HepG2 (cell line): ENCODE measurements at regions not wholly inside any gene's neighbourhood (a gene's known extent, or its start where the extent isn't known, plus 50 kb on each side); places are given as distances from the start of the nearest gene placed in this dataset.

ENCODE experiments used
- ATAC-seq: fragments of 200-7000 bp; cut with Tn5 transposase; 3 replicates; pipeline ENCODE4 v1.9.1; 2020; ENCODE audit warnings: mild to moderate bottlenecking, moderate library complexity
- BruUV-seq: library from RNA; stranded (reverse); fragments of 400-500 nt; replicated peaks from 2 replicates; lab custom pipeline; 2021; lab: Mats Ljungman, UMichigan
- CTCF ChIA-PET: fragments of 300-600 bp; formaldehyde crosslinking; extraction: SDS; loops from one replicate; lab custom pipeline; 2021; ENCODE audit warnings: low total read pairs, inconsistent platforms, low intra/inter-chr PET ratio; lab: Yijun Ruan, JAX
- POLR2A ChIA-PET: fragments of 350-600 bp; sonication (Branson Sonifier 250); formaldehyde crosslinking; loops from one replicate; lab custom pipeline; 2020; ENCODE audit warnings: antibody characterized with exemption, inconsistent platforms; lab: Yijun Ruan, JAX
- DNase-seq: peaks from one replicate; pipeline ENCODE4 v3.0.0-alpha.2; 2015; ENCODE audit warnings: low spot score
- FAIRE-seq: peaks from 3 replicates; lab custom pipeline; 2011; peaks lifted over from hg19 to GRCh38; lab: Jason Lieb, UNC
- H2AFZ ChIP-seq: one replicate; pipeline ENCODE4 v1.6.1; 2011; ENCODE audit warnings: low read length, inconsistent platforms
- H3K27ac ChIP-seq: fragments of 300-600 bp; 3 replicates; pipeline ENCODE4 v1.8.0; 2011; ENCODE audit warnings: mixed run types, mild to moderate bottlenecking, mixed read lengths, low read length, inconsistent platforms; ENCODE audit not compliant: insufficient read depth; ENCODE audit errors: extremely low read length
- H3K27me3 ChIP-seq, 2 experiments: fragments of 200-600 bp in 1 of 2; 2 replicates in 1 of 2; 3 replicates in 1 of 2; pipeline versions ENCODE4 v1.6.0 to v1.8.0; 2011; ENCODE audit warnings: low read length in 2 of 2, mild to moderate bottlenecking in 2 of 2, moderate library complexity in 2 of 2, inconsistent platforms in 1 of 2; ENCODE audit not compliant: insufficient read depth in 2 of 2, control insufficient read depth in 1 of 2
- H3K36me3 ChIP-seq, 2 experiments: fragments of 200-600 bp in 1 of 2; replicated peaks in 1 of 2; 2 replicates in 1 of 2; 3 replicates in 1 of 2; pipeline versions ENCODE4 v1.5.1 to v1.8.0; 2011; ENCODE audit warnings: low read length in 2 of 2, inconsistent platforms in 1 of 2; ENCODE audit not compliant: insufficient read depth in 2 of 2, control insufficient read depth in 1 of 2
- H3K4me1 ChIP-seq: 2 replicates; pipeline ENCODE4 v1.5.1; 2012; ENCODE audit warnings: low read length, inconsistent platforms; ENCODE audit not compliant: insufficient read depth
- H3K4me2 ChIP-seq: 2 replicates; pipeline ENCODE4 v1.6.0; 2011; ENCODE audit warnings: low read depth, low read length, inconsistent platforms
- H3K4me3 ChIP-seq, 3 experiments: fragments of 200-600 bp in 1 of 3; sonication (generic), shearing (Covaris generic) in 1 of 3; replicated peaks in 1 of 3; 2 replicates each; pipeline ENCODE4 v1.5.1; 2011 to 2016; ENCODE audit warnings: low read length in 3 of 3, inconsistent platforms in 2 of 3, low read depth in 2 of 3, mild to moderate bottlenecking in 2 of 3, control low read depth in 1 of 3, mixed read lengths in 1 of 3; ENCODE audit not compliant: insufficient read depth in 1 of 3
- H3K79me2 ChIP-seq: one replicate; pipeline ENCODE4 v1.6.1; 2011; ENCODE audit warnings: low read length, inconsistent platforms; ENCODE audit not compliant: insufficient read depth
- H3K9ac ChIP-seq: 2 replicates; pipeline ENCODE4 v1.6.0; 2011; ENCODE audit warnings: mild to moderate bottlenecking, low read depth, low read length, inconsistent platforms; ENCODE audit not compliant: insufficient read depth
- H3K9me3 ChIP-seq: 2 replicates; pipeline ENCODE4 v1.5.1; 2012; ENCODE audit warnings: mild to moderate bottlenecking, low read length
- H4K20me1 ChIP-seq: 2 replicates; pipeline ENCODE4 v1.6.0; 2011; ENCODE audit warnings: inconsistent platforms, mild to moderate bottlenecking, low read length, moderate library complexity; ENCODE audit not compliant: insufficient read depth
- BORCS8-MEF2B ChIP-seq: sonication (generic); formaldehyde crosslinking; IDR thresholded peaks from 2 replicates; pipeline ENCODE4 v1.8.0; 2022; ENCODE audit warnings: mild to moderate bottlenecking, missing genetic modification reagents
- ELF1 ChIP-seq: sonication (generic); formaldehyde crosslinking; IDR thresholded peaks from 2 replicates; pipeline ENCODE4 v1.4.0; 2020; ENCODE audit warnings: missing genetic modification reagents
- FOXK1 ChIP-seq: sonication (generic); formaldehyde crosslinking; IDR thresholded peaks from 2 replicates; pipeline ENCODE4 v1.4.0; 2020; ENCODE audit warnings: low read depth, missing genetic modification reagents, borderline replicate concordance
- GFI1 ChIP-seq: sonication (generic); formaldehyde crosslinking; IDR thresholded peaks from 2 replicates; pipeline ENCODE4 v1.5.0; 2020; ENCODE audit warnings: missing genetic modification reagents, mild to moderate bottlenecking, borderline replicate concordance
- KDM5A ChIP-seq: fragments of 200-600 bp; sonication (generic); IDR thresholded peaks from 2 replicates; pipeline ENCODE4 v1.7.0; 2018; ENCODE audit warnings: antibody characterized with exemption, mild to moderate bottlenecking, low read length, borderline replicate concordance
- MATR3 ChIP-seq: sonication (generic); formaldehyde crosslinking; IDR thresholded peaks from 2 replicates; pipeline ENCODE4 v1.4.0; 2020; ENCODE audit warnings: missing genetic modification reagents
- MXD4 ChIP-seq: IDR thresholded peaks from 2 replicates; pipeline ENCODE4 v1.6.1; 2016; ENCODE audit warnings: mild to moderate bottlenecking, missing biosample characterization, missing genetic modification reagents
- RELA ChIP-seq: sonication (generic); formaldehyde crosslinking; IDR thresholded peaks from 2 replicates; pipeline ENCODE4 v1.4.0; 2020; ENCODE audit warnings: missing genetic modification reagents
- RFX1 ChIP-seq: fragments of 450-650 bp; IDR thresholded peaks from 2 replicates; pipeline ENCODE4 v1.6.1; 2017
- RFX3 ChIP-seq: IDR thresholded peaks from 2 replicates; pipeline ENCODE4 v1.6.1; 2016; ENCODE audit warnings: missing biosample characterization, missing genetic modification reagents
- SIN3B ChIP-seq: fragments of 150-350 bp; IDR thresholded peaks from 2 replicates; pipeline ENCODE4 v1.6.1; 2014; ENCODE audit warnings: low read length
- ZFP1 ChIP-seq: IDR thresholded peaks from 2 replicates; pipeline ENCODE4 v1.6.1; 2016
- ZNF552 ChIP-seq: sonication (generic); formaldehyde crosslinking; IDR thresholded peaks from 2 replicates; pipeline ENCODE4 v1.9.0; 2022; ENCODE audit warnings: missing genetic modification reagents, mild to moderate bottlenecking, borderline replicate concordance
- ZNF569 ChIP-seq: sonication (generic); formaldehyde crosslinking; IDR thresholded peaks from 2 replicates; pipeline ENCODE4 v1.5.0; 2020; ENCODE audit warnings: mild to moderate bottlenecking, missing genetic modification reagents, moderate library complexity, borderline replicate concordance
- ZNF576 ChIP-seq: sonication (generic); formaldehyde crosslinking; IDR thresholded peaks from 2 replicates; pipeline ENCODE4 v1.4.0; 2020; ENCODE audit warnings: mild to moderate bottlenecking, missing genetic modification reagents
- ZNF615 ChIP-seq: sonication (generic); formaldehyde crosslinking; IDR thresholded peaks from 2 replicates; pipeline ENCODE4 v1.5.0; 2020; ENCODE audit warnings: mild to moderate bottlenecking, missing genetic modification reagents, borderline replicate concordance
- ZNF788 ChIP-seq: sonication (generic); formaldehyde crosslinking; IDR thresholded peaks from 2 replicates; pipeline ENCODE4 v1.5.0; 2020; ENCODE audit warnings: mild to moderate bottlenecking, missing genetic modification reagents, borderline replicate concordance
- ZSCAN21 ChIP-seq: sonication (generic); formaldehyde crosslinking; IDR thresholded peaks from 2 replicates; pipeline ENCODE4 v1.8.0; 2022; ENCODE audit warnings: mild to moderate bottlenecking, missing genetic modification reagents, moderate library complexity, borderline replicate concordance
- WGBS: methylation state at CpG from one replicate; pipeline ENCODE4 v1.1.6; 2017; ENCODE audit warnings: low lambda C conversion rate; 5-methylcytosine and 5-hydroxymethylcytosine counted together
- in situ Hi-C: cut with HindIII; loops from 2 replicates; pipeline ENCODE4 v1.10.0; 2017; ENCODE audit warnings: low pct_unique_long_range_greater_than_20kb; ENCODE audit not compliant: extremely low pct_ligation_motif_present
- intact Hi-C: fragments of 100-400 bp; cut with micrococcal nuclease; formaldehyde crosslinking; loops from one replicate; pipeline ENCODE4 v1.10.0; 2022; ENCODE audit not compliant: unreplicated experiment

DNA sequence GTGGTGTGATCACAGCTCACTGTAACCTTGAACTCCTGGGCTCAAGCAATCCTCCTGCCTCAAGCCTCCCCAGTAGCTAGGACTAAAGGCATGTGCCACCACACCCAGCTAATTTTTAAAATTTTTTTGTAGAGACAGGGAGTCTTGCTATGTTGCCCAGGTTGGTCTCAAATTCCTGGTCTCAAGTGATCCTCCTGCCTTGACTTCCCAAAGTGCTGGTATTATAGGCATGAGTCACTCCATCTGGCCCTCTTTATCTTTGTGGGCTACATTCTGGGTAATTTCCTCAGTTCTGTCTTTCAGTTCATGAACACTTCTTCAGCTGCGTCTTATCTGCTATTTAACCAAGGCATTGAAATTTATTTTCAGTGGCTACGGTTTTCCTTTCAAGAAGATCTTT is 196.6 kb upstream of the IER5L start (continued):
- TF ChIP-seq ZNF788 (CRISPR knock-in tag) (no peak), MXD4 (CRISPR knock-in tag) (no peak), SIN3B (no peak), KDM5A (no peak), ELF1 (CRISPR knock-in tag) (no peak), ZSCAN21 (CRISPR knock-in tag) (no peak), BORCS8-MEF2B (CRISPR knock-in tag) (no peak), ZNF615 (no peak), ZFP1 (CRISPR knock-in tag) (no peak), RELA (no peak), RFX3 (CRISPR knock-in tag) (no peak)

DNA sequence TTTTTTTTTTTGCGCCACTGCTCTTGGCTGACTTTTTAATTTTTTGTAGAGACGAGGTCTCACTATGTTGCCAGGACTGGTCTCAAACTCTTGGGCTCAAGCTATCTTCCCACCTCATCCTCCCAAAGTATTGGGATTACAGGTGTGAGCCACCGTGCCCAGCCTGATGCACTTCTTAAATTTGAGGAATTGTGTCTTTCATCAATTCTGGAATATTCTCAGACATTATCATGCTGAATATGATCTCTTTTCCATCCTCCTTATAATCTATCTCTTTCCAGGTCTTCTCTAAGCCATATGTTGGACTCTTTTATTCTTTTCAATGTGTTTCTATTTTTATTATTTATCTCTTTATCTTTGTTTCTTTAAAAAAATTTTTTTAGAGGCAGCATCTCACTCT is 196.2 kb upstream of the IER5L start:
- CTCF ChIA-PET: no interaction called here
- Histone ChIP-seq H3K27ac (no peak overlapping the region), H3K4me2 (no peak overlapping the region), H3K9ac (no peak overlapping the region), H3K4me1 (no peaks in the 10 kb centered on the region), H4K20me1 (no peaks in the 10 kb centered on the region), H2AFZ (no peak overlapping the region)
- no TSS peak for BruUV-seq
- FAIRE-seq: no peak
- TF ChIP-seq ZNF576 (CRISPR knock-in tag) (no peak), FOXK1 (CRISPR knock-in tag) (no peak), MATR3 (CRISPR knock-in tag) (no peak), ZNF552 (CRISPR knock-in tag) (no peak), RFX1 (no peak), GFI1 (CRISPR knock-in tag) (no peak), ZNF569 (CRISPR knock-in tag) (no peak)
- TF ChIP-seq, all 625 proteins: peak for 0
- WGBS: 44% methylated on average over 3 of the region's 3 CpGs
- Histone ChIP-seq H3K9me3 (peaks cover 7% of the 10 kb centered on the region; the same call in 1 of the 2 replicates), H3K4me3 (no peak overlapping the region), H3K27me3 (peaks cover 1 to 9% of the 10 kb centered on the region in 2 experiments; a peak in 2 of 5 replicates), H3K79me2 (no peaks in the 10 kb centered on the region), H3K36me3 (no peaks in the 10 kb centered on the region)
- ATAC-seq (no peak), DNase-seq (no peak)
- in situ Hi-C loops (no loop called here), intact Hi-C loops (no loop called here)
- POLR2A ChIA-PET: no interaction called here
